ENCODE measurements at regions not wholly inside any gene's neighbourhood (a gene's known extent, or its start where the extent isn't known, plus 50 kb on each side); places are given as distances from the start of the nearest gene placed in this dataset.
"Not testable (repeated sequence)": the region's sequence is repeated elsewhere in the genome, so short reads cannot be mapped to it uniquely, and the experiment has no call there.

GRCh38 chr14:22200977-22201605 is 387.9 kb downstream of the DAD1 start:
- H3K27me3 Mint-ChIP-seq (ENCODE audit: low read depth): no peaks in the 10 kb centered on the region
- no peak overlapping the region for H3K4me3 Mint-ChIP-seq (ENCODE audit: unreplicated experiment)
- no peak for DNase-seq (ENCODE audit: low spot score)
- peaks cover 6% of the 10 kb centered on the region for H3K4me1 Mint-ChIP-seq (ENCODE audit: low read depth)
- H3K9me3 Mint-ChIP-seq (ENCODE audit: low read depth): peaks cover 11% of the 10 kb centered on the region
- TF ChIP-seq CTCF (IDR thresholded peaks at IDR 0.05): peak; percentile 94
- H3K27ac Mint-ChIP-seq (ENCODE audit: unreplicated experiment): no peak overlapping the region
- H3K36me3 Mint-ChIP-seq (ENCODE audit: low read depth): peaks cover 2% of the 10 kb centered on the region

- not testable (repeated sequence) for H3K4me1 Mint-ChIP-seq (ENCODE audit: low read depth); H3K4me3 Mint-ChIP-seq (ENCODE audit: unreplicated experiment); H3K27me3 Mint-ChIP-seq (ENCODE audit: low read depth); H3K27ac Mint-ChIP-seq (ENCODE audit: unreplicated experiment); DNase-seq (ENCODE audit: low spot score); H3K36me3 Mint-ChIP-seq (ENCODE audit: low read depth)
- peaks cover 11% of the 10 kb centered on the region for H3K9me3 Mint-ChIP-seq (ENCODE audit: low read depth)
Measured at GRCh38 chr14:22200131-22200530, 388.9 kb downstream of the DAD1 start.

- no peak for TF ChIP-seq CTCF (IDR thresholded peaks at IDR 0.05)
- Mint-ChIP-seq H3K9me3 (ENCODE audit: low read depth) (peaks cover 11% of the 10 kb centered on the region), H3K36me3 (ENCODE audit: low read depth) (peaks cover 2% of the 10 kb centered on the region), H3K4me3 (ENCODE audit: unreplicated experiment) (no peak overlapping the region), H3K4me1 (ENCODE audit: low read depth) (peaks cover 29% of the 10 kb centered on the region), H3K27ac (ENCODE audit: unreplicated experiment) (peak overlapping the region; percentile 90), H3K27me3 (ENCODE audit: low read depth) (no peaks in the 10 kb centered on the region)
- DNase-seq (ENCODE audit: low spot score): no peak
Measured at GRCh38 chr14:22194664-22195063, 394.4 kb downstream of the DAD1 start.

GRCh38 chr14:22190411-22191191 is 398.4 kb downstream of the DAD1 start:
- TF ChIP-seq CTCF (IDR thresholded peaks at IDR 0.05): no peak
- DNase-seq (ENCODE audit: low spot score): no peak
- no peak overlapping the region for H3K4me3 Mint-ChIP-seq (ENCODE audit: unreplicated experiment)
- H3K27me3 Mint-ChIP-seq (ENCODE audit: low read depth): no peaks in the 10 kb centered on the region
- H3K36me3 Mint-ChIP-seq (ENCODE audit: low read depth): no peaks in the 10 kb centered on the region
- peaks cover 32% of the 10 kb centered on the region for H3K4me1 Mint-ChIP-seq (ENCODE audit: low read depth)
- H3K27ac Mint-ChIP-seq (ENCODE audit: unreplicated experiment): peak overlapping the region; percentile 77
- H3K9me3 Mint-ChIP-seq (ENCODE audit: low read depth): no peaks in the 10 kb centered on the region

GRCh38 chr14:22189881-22190280 is 399.1 kb downstream of the DAD1 start:
- DNase-seq (ENCODE audit: low spot score): no peak
- H3K9me3 Mint-ChIP-seq (ENCODE audit: low read depth): no peaks in the 10 kb centered on the region
- no peaks in the 10 kb centered on the region for H3K27me3 Mint-ChIP-seq (ENCODE audit: low read depth)
- no peak overlapping the region for H3K4me3 Mint-ChIP-seq (ENCODE audit: unreplicated experiment)
- peak overlapping the region; percentile 77 for H3K27ac Mint-ChIP-seq (ENCODE audit: unreplicated experiment)
- H3K36me3 Mint-ChIP-seq (ENCODE audit: low read depth): no peaks in the 10 kb centered on the region
- H3K4me1 Mint-ChIP-seq (ENCODE audit: low read depth): peaks cover 39% of the 10 kb centered on the region
- no peak for TF ChIP-seq CTCF (IDR thresholded peaks at IDR 0.05)
